IPS-18c (cell line): ENCODE measurements at regions not wholly inside any gene's neighbourhood (a gene's known extent, or its start where the extent isn't known, plus 50 kb on each side); places are given as distances from the start of the nearest gene placed in this dataset.
"Not testable (repeated sequence)": the region's sequence is repeated elsewhere in the genome, so short reads cannot be mapped to it uniquely, and the experiment has no call there.

Experiments used
- H3K4me3 ChIP-seq: 2 replicates; pipeline ENCODE4 v1.7.0; 2013; ENCODE audit warnings: low read depth, mild to moderate bottlenecking, low read length, moderate library complexity; ENCODE audit not compliant: insufficient read depth
- H3K9me3 ChIP-seq: one replicate; pipeline ENCODE4 v1.6.1; 2013; ENCODE audit warnings: mild to moderate bottlenecking, low read length, moderate library complexity; ENCODE audit not compliant: control insufficient read depth, insufficient read depth

DNA sequence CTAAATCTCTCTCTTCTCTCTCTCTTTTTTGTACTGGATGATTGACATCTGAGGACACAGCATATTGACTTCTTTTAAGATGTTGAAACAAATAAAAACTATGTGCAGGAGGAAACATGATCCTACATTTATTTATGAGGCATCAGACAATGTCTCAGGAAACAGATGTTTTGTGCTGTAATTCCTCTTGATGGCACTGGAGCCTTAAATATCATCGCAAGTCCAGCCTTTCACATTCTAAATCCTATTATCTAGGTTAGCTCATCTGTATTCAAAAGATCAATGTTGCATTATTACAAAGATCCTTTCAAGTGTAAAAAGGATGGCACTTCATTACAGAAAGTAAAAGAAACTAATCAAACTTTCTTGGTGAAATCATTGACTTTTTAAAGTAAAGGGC, 63.9 kb downstream of the MAT2B start:
- no peak overlapping the region for H3K4me3 ChIP-seq
- no peaks in the 10 kb centered on the region for H3K9me3 ChIP-seq

DNA sequence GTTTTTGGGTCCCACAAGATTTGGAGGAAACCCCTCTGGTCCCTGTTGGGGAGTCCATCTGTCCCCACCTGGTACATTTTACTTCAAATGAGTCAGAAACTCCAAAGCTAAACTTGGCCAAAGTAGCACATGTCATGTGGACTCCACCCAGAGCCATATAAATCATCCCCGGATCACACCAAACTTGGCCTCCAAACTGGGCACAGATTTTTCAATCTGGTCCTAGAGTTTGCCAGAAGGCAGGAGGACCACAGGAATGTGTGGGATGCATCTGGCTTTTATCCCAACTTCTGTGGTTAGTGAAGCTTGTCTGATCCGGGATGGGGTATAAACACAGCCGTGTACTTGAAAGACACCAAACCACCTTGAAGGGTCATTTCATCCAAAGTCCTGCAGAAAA, 66.3 kb downstream of the MAT2B start:
- Histone ChIP-seq H3K9me3 (no peaks in the 10 kb centered on the region), H3K4me3 (no peak overlapping the region)

DNA sequence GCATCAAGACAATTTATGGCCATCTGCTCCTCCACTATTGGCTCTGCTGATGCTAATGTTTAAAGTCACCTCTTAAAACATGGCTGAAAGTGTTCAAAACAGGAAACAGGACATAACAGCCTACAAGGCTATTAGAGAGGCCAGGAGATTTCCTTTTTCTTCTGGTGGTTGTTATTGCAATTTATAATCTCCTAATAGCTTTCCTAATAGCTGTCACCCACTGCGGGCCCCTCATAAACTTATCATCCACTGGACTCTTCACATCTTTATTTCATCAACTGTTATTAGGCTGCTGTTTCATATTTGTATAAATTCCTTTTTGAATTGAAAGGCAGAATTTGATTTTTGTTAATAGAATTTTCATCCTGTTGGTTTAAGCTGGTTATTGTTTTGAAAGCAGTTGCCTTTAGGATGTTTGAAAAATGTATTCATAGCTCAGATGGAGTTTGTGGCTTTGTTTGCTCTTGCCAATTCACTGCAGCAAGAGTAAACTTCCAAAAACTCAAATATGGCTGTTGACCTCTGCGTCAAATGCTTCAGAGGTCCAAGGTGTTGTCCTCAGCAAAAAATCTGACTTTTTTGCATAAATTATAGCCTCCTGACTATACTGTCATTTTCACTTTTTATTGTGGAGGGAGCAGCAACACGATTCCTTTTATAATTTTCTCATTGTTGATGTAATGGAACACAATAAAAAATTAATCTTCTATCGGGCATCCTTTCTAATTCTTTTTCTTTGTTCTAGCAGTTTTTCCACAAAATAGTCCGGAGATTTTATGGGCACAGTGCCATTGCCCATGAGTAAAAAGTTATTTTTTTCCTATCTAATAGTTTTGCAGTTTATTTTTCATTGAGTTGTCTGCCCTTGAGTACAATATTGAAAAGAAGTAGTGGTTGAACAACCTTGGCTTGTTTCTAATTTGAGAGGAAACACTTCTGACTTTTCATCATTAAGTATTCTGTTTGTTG, 69.3 kb downstream of the MAT2B start:
- Histone ChIP-seq H3K9me3 (no peaks in the 10 kb centered on the region), H3K4me3 (no peak overlapping the region)

DNA sequence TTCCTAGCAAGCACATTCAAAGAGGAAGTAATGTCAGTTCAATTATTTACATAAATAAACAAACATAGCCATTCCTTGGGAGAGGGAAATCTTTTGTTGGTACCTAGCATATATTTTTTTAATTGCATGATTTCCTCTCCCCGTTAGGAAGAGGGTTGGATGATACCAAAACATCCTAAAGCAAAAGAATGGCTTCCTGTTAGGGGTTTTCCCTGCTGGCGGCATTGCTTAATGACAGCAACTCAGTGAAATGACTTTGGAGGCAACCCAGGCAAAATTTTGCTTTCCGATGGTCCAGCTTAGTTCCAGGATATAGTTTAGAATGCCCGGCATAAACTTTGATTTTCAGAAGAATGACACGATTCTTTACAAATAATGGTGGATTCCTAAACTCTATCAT, 73.2 kb downstream of the MAT2B start:
- no peak overlapping the region for H3K4me3 ChIP-seq

DNA sequence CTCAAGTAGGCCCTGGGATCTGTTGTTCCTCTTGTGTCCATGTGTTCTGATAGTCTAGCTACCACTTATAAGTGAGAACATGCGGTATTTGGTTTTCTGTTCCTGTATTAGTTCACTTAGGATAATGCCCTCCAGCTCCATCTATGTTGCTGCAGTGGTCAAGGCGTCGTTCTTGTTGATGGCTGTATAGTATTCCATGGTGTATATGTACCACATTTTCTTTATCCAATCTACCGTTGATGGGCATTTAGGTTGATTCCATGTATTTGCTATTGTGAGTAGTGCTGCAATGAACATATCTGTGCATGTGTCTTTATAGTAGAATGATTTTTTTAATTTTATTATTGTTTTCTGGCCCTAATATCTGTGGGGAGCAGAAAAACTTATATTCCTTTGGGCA, 74.3 kb downstream of the MAT2B start:
- Histone ChIP-seq H3K4me3 (no peak overlapping the region), H3K9me3 (no peaks in the 10 kb centered on the region)

More for the DNA sequence above, 73.2 kb downstream of the MAT2B start:
- H3K9me3 ChIP-seq = no peaks in the 10 kb centered on the region

DNA sequence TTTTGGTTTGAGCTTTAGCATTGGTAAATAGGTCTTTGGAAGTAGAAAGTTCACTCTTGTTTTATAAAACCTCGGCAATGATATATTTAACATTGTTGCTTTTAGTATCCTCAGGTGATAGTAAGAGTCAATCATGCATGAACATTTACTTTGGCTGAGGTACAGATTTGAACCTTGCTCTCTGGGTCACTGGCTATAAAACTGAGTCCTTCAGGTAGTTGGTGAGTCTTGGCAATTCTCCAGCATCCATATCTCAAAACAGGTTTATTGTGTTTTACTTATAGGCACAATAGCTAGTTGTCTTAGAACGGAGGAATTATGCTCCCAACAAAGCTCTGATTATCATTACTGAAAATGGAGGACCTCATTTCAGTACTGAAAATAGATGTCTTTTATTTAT, 75.1 kb downstream of the MAT2B start:
- no peaks in the 10 kb centered on the region for H3K9me3 ChIP-seq
- H3K4me3 ChIP-seq = no peak overlapping the region

DNA sequence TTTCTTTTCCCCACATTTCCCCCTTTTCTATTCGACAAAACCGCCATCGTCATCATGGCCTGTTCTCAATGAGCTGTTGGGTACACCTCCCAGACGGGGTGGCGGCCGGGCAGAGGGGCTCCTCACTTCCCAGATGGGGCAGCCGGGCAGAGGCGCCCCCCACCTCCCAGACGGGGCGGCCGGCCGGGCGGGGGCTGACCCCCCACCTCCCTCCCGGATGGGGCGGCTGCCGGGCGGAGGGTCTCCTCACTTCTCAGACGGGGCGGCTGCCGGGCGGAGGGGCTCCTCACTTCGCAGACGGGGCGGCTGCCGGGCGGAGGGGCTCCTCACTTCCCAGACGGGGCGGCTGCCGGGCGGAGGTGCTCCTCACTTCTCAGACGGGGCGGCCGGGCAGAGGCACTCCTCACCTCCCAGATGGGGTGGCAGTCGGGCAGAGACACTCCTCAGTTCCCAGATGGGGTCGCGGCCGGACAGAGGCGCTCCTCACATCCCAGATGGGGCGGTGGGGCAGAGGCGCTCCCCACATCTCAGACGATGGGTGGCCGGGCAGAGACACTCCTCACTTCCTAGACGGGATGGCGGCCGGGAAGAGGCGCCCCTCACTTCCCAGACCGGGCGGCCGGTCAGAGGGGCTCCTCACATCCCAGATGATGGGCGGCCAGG, 78.2 kb downstream of the MAT2B start:
- H3K9me3 ChIP-seq, H3K4me3 ChIP-seq: not testable (repeated sequence)

DNA sequence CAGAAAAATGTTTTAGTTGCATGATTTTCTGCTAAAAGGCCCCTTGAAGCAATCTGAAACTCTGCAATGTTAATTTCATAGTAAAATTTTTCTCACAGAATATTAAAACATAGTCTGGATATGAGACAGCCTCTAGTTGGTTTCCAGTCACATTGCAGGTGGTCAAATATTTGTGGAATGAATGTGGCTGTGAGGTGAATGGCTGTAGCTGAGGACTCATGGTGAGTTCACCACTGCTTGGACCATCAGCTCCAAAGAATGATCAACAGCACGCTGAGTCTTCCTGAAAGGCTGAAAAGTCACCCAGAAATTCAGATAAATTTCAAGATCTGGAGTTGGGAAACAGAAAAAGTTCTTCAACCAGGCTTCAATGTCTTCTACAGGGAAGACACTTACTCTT, 79.8 kb downstream of the MAT2B start:
- no peak overlapping the region for H3K4me3 ChIP-seq
- no peaks in the 10 kb centered on the region for H3K9me3 ChIP-seq

DNA sequence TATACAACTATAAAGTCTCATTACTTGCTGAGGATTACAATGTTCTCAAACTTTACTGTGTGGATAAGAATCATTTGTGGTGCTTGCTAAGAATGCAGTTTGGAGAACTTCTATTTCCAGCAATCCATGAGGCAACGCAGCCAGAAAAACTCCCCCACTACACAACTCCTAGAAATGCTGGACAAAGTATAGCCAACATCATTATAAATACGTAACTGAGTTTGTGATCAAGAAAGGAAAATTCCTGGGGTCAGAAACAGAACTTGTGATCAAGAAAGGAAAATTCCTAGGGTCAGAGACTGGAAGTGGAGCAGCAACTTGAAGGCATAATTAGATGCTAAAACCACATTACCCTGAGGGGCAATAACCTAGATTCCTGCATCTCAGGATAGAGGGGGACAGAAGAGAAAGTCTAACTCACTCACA, 81.1 kb downstream of the MAT2B start:
- Histone ChIP-seq H3K4me3 (no peak overlapping the region), H3K9me3 (no peaks in the 10 kb centered on the region)

DNA sequence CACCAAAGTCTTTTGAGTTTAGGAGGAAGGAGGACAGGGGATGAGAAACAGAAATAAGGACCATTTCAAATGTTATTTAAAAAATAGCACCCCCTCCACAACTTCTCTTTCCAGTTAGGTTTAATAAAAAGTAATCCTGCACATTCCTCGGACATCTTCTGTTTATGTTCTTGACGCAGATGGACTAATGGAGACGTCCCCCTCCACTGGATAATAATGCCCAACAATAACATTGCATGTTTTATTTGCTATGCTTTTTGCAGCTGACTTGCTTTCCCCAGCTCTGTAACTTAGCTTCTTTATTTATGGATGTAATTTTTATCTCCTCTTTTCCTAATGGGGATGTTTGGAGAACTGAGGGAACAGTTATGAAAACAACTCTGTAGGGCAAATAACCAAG, 89.5 kb downstream of the MAT2B start:
- Histone ChIP-seq H3K9me3 (no peaks in the 10 kb centered on the region), H3K4me3 (no peak overlapping the region)

DNA sequence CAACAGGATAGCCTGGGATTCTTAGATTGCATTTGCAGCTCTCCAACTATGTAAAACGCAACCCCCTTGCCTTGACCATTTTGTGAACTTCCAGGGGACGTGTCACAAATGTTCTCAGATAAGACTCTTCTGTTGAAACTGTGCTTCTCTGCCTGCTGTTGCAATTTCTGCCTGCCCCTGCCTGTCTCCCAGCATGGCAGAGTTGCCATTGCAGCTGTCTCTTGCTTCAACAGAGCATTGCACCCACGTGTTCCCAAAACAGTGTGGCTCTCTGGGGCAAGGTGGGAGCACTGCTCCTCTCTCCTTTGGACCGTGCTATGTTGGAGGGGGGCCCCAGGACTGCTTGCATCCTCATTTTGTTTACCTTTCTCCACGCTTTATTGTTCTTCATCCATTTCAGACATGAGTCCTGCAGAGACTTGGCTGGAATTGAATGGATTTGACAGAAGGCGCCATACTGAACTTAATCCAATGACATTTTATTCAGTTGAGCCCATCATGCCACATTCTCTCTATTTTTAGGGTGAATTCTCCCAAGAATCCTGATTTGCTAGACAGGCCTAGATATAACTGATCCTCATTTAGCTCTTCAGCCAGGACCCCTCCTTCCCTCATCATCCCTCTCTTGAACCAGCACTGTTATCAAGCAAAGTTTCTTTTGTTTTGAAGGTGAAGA, 90.7 kb downstream of the MAT2B start:
- H3K4me3 ChIP-seq = no peak overlapping the region

DNA sequence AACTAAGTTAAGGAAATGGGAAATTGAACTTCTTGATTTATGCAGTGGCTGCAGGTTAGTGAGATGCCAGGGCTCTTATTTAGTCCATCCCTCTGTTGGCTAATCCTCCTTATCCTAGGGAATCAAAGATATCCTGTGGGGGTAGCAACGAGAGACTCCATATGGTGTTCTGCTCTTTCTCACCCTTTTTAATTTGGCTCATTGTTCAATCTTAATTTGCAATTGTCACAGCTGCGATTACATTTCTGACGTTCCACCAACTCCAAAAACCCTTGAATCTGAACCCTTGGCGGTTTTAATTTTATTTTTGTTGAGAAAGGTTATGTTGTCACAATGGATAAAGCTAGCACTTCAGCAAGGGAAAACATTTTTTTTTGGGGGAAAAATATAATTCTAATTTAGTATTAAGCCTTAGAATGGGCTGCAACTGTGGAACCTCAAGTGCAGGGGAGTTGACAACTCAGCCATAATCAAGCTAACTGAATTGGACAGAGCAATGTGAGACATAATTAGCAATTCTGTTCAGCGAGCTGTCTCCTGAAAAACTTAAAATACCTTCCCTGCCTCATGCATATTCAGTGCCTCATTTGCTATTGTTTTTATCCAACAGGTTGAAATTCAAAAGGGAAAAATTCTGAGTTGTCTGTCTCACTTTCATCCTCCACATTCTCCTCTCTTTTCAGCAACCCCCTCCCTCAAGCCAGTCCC, 91.3 kb downstream of the MAT2B start:
- H3K4me3 ChIP-seq = no peak overlapping the region
- no peaks in the 10 kb centered on the region for H3K9me3 ChIP-seq

More for the DNA sequence above, 90.7 kb downstream of the MAT2B start:
- H3K9me3 ChIP-seq = no peaks in the 10 kb centered on the region

DNA sequence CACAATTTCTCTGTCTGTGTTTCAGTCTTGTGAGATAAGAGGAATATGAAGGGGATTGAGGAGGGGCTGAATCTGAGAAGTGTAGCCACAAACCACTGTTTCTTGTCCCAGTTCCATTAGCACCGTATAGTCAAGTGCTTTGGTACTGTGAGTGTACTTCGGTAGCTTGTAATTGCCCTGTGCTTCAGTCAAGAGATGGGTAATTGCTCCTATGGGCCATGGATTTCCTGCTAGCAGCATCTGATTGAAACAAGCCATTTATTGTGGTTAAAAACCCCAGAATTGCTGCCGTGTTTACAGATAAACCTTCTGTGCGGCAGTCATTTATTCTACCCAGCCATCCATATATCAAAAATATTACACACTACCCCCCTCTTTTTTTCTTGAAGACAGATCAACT, 98.6 kb downstream of the MAT2B start:
- H3K9me3 ChIP-seq = no peaks in the 10 kb centered on the region
- H3K4me3 ChIP-seq = no peak overlapping the region

DNA sequence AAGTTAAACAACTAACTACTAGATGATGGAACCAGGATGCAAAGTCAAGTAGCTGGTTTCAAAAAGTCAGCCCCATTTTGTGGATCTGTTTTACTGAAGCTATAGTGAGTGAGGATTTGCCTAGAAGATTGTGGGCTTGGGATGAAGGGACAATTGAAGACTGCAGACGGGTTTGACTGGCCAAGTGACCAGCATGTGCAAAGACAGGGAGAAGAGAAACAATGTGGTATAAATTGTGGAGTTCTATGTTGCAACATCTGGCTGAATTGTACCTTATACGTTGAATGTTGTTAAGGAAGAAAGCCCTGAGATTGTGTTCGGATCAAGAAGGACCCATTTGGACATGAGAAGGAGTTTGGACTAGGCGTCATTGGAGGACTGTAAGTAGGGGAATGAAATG, 101.8 kb downstream of the MAT2B start:
- no peak overlapping the region for H3K4me3 ChIP-seq
- no peaks in the 10 kb centered on the region for H3K9me3 ChIP-seq

DNA sequence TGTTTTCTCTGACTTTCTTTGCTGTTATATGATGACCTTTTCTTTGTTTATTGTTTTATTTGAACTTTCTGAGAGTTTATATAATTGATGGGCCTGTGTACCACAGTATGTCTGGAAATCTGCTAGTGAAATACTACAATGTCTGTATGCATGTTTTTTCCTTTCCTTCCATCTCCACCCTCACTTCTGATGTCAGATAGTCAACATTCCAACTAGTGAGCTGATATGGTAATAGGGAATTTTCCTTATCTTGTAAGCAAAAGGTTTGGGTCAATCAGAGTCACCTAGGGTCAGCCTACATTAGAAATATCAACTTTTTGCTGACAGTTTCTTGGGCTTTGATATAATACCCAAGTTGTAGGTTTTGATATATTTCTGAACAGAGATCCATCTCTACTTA, 103.2 kb downstream of the MAT2B start:
- Histone ChIP-seq H3K9me3 (no peaks in the 10 kb centered on the region), H3K4me3 (no peak overlapping the region)

DNA sequence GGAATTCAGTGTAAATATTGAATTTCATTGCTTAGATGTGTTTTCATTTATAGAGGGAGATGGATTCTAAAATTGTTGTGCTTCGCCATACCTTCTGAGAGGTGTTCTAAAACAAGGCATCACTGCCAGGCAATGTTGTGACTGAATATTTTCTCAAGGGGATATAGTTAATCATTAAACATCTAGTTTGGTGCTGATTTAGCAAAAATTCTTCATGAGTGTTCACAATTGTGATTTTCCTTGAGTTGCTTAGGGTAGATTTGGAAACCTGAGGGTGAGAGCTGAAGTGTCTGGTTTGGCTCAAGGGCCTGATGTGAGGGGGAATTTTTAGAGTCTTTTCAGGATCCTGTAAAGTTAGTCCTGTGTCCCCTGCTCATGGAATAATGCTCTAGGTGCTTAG, 104.5 kb downstream of the MAT2B start:
- Histone ChIP-seq H3K9me3 (no peaks in the 10 kb centered on the region), H3K4me3 (no peak overlapping the region)

DNA sequence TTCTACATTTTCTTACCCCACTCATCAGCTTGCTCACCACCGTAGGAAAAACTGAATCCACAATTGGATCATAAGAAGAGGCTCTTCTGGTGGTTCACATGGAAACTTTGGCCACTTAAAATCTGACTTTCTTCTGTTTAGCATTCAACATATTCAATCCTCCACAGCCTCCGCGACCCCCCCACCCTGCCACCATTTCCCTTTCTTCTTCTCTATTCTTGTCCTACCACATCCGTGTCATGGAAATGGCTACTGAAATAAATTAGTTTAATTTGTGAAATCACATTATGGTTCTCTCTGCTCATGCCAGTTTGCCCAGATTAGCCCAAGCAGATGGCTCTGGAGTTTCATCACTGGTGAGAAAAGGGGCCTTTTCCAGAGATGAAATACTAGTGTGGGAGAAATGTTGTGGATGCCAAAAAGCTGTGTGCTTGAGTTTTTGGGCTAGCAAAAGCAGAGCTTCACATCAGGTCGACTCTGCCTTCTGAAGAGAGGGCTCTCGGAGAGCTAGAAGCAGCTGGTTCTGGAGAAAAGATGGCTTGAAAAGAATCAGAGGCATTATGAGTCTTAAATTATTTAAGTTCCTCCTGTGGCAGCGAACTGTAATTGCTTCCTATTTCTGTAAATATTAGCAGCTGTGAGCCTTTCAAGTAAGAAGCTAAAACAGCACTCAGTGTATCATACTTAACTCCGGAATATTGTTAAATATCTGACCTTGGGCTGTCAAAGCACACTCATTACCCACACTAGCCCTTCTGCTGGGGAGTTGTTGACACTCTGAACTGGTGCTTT, 107.1 kb downstream of the MAT2B start:
- no peak overlapping the region for H3K4me3 ChIP-seq
- no peaks in the 10 kb centered on the region for H3K9me3 ChIP-seq
